IPS-18c (cell line): ENCODE measurements at regions not wholly inside any gene's neighbourhood (a gene's known extent, or its start where the extent isn't known, plus 50 kb on each side); places are given as distances from the start of the nearest gene placed in this dataset.

Source experiments
- H3K4me3 ChIP-seq: 2 replicates; pipeline ENCODE4 v1.7.0; 2013; ENCODE audit warnings: low read depth, mild to moderate bottlenecking, low read length, moderate library complexity; ENCODE audit not compliant: insufficient read depth
- H3K9me3 ChIP-seq: one replicate; pipeline ENCODE4 v1.6.1; 2013; ENCODE audit warnings: mild to moderate bottlenecking, low read length, moderate library complexity; ENCODE audit not compliant: control insufficient read depth, insufficient read depth

- H3K9me3 ChIP-seq, result no peaks in the 10 kb centered on the region
- no peak overlapping the region for H3K4me3 ChIP-seq
Observed at GRCh38 chr2:53437371-53437770, 330.2 kb upstream of the CHAC2 start.

DNA sequence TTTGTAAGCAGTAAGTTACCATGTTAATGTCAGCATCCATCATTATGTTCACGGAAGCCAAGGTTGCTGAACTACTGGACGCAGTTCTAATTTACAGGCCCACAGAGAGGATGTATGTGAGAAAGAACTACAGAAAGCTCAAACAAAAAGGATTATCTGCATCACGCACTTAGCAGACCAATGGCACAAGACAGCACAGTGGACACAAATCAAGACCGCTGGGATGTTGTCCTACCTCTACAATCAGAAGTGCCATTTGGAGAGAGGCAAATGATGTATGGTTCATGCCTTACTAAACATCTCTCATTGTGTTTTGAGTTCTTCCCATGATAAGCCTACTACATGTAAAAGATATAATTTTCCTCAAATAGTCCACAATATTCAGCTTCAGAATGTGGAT lies 330.7 kb upstream of the CHAC2 start:
- H3K4me3 ChIP-seq, result no peak overlapping the region

DNA sequence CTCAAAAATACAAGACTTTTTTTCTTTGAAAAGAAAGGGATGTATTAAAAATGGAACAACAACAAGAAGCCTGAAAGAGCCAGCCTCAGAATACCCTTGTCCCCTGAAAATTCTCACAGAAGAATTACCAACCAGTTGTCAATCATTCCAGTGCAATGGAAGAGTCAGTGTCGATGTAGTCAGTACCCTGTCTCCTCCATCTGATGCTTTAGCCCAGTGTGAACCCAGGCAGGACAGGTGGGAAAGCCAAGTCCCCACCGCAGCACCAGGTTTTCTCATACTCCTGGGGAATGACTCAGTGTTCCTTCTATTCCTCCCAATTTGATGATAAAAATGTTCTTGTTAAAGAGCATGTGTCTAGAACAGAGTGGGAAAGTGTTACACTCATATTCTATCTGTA lies 332.0 kb upstream of the CHAC2 start:
- Histone ChIP-seq H3K9me3 (no peaks in the 10 kb centered on the region), H3K4me3 (no peak overlapping the region)

More for the DNA sequence above, 330.7 kb upstream of the CHAC2 start:
- no peaks in the 10 kb centered on the region for H3K9me3 ChIP-seq

GRCh38 chr2:53434466-53434865 lies 333.1 kb upstream of the CHAC2 start:
- Histone ChIP-seq H3K9me3 (no peaks in the 10 kb centered on the region), H3K4me3 (no peak overlapping the region)

DNA sequence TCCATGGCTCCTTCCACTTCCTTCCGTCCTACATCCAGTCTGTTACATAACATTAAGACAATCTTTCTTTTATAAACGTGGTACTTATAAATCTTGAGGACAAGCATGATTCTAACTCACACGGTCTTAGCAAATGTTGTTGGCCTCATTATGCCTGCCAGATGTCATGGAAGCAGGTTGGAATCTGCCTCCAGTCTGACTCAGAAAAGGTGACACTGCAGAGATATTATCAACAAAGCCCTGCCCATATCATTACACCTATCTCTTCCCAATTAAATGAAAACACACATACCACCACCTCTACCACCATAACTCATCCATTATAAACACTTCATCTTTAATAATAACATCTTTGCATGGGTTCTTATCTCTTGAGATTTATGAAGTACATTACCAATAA lies 334.7 kb upstream of the CHAC2 start:
- H3K9me3 ChIP-seq, result peaks cover 2% of the 10 kb centered on the region
- no peak overlapping the region for H3K4me3 ChIP-seq

GRCh38 chr2:53429901-53430300 lies 337.7 kb upstream of the CHAC2 start:
- Histone ChIP-seq H3K4me3 (no peak overlapping the region), H3K9me3 (peaks cover 2% of the 10 kb centered on the region)

GRCh38 chr2:53424902-53425301 lies 342.7 kb upstream of the CHAC2 start:
- peaks cover 2% of the 10 kb centered on the region for H3K9me3 ChIP-seq
- peak overlapping the region; percentile 15; the same call in 1 of the 2 replicates for H3K4me3 ChIP-seq

DNA sequence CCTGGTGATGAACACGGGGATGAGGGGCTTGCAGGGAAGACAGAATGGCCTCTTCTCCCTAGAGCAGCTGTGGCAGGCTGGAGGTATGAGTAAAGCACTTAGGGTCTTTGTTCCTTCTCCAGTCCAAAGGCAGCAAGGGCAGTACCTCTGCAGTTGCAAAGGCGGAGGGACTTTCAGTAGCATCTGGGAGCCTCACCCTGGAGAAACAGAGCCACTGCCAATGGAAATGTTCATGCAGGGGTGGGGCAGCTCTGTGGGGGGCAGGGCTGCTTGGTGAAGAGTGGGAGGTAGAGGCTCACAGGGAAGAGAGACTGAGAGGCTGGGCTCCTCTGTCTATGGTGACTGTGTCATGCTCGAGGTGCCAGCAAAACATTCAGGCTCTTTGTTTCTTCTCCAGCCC lies 344.1 kb upstream of the CHAC2 start:
- H3K9me3 ChIP-seq, result no peaks in the 10 kb centered on the region
- no peak overlapping the region for H3K4me3 ChIP-seq

GRCh38 chr2:53422979-53423378 lies 344.6 kb upstream of the CHAC2 start:
- no peak overlapping the region for H3K4me3 ChIP-seq
- H3K9me3 ChIP-seq, result no peaks in the 10 kb centered on the region

GRCh38 chr2:53417385-53417784 lies 350.2 kb upstream of the CHAC2 start:
- H3K9me3 ChIP-seq, result no peaks in the 10 kb centered on the region

DNA sequence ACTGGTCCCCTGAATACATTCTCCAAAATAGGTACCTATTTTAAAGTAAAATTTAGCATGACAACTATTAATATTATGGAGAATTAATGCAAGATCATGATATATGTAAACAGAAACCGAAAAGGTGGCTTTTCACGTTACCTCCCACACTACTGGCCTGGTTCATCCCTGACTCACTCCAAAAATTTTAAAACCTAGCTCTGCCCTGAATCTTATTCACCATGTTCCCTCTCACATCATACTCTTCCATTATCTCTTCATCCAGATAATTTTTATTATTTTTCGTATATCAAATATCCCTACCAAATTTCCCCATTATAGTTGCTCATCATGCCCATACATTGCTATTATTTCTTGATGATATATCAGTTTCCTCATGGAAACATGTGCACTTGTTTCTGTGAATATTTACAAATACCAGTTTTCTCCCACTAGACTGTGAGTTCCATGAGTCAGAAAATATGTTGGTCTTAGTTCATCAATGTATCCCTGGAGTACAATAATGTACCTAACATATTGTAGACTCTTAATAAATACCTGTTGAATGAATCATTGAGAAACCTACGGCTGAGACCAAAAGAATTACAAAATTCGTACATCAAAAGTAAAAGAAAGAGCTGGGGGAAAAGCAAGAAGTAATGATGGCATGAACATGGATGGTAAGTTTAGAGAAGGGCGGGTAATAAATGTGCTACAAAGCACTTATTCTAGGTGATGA lies 360.1 kb upstream of the CHAC2 start:
- H3K9me3 ChIP-seq, result no peaks in the 10 kb centered on the region
- H3K4me3 ChIP-seq, result no peak overlapping the region

More at GRCh38 chr2:53417385-53417784, 350.2 kb upstream of the CHAC2 start:
- H3K4me3 ChIP-seq, result no peak overlapping the region

GRCh38 chr2:53403792-53404413 lies 363.7 kb upstream of the CHAC2 start:
- H3K9me3 ChIP-seq, result no peaks in the 10 kb centered on the region
- no peak overlapping the region for H3K4me3 ChIP-seq

GRCh38 chr2:53397085-53397484 lies 370.5 kb upstream of the CHAC2 start:
- Histone ChIP-seq H3K4me3 (no peak overlapping the region), H3K9me3 (no peaks in the 10 kb centered on the region)

GRCh38 chr2:53381271-53381670 lies 386.3 kb upstream of the CHAC2 start:
- no peak overlapping the region for H3K4me3 ChIP-seq

DNA sequence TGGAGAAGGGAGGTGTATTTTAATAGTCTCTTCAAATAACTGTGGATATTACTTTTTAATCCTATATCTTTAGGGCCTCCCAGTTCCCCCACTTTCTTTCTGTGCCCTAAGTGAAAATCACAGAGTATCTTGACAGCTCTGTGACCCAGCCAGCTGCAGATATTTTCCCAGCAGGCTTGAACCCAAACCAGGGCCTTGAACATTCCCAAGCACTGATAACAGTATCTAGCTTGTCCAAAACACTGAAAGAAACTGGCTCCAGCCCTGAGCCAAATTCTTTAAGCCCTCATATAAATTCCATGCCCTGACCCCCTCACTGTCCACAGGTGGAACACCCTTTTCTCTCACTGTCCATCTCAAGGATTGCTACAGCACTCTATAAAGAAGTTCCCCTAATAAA lies 388.1 kb upstream of the CHAC2 start:
- no peak overlapping the region for H3K4me3 ChIP-seq
- H3K9me3 ChIP-seq, result no peaks in the 10 kb centered on the region

More at GRCh38 chr2:53381271-53381670, 386.3 kb upstream of the CHAC2 start:
- H3K9me3 ChIP-seq, result no peaks in the 10 kb centered on the region

- no peak overlapping the region for H3K4me3 ChIP-seq
- no peaks in the 10 kb centered on the region for H3K9me3 ChIP-seq
Observed at GRCh38 chr2:53378791-53379190, 388.8 kb upstream of the CHAC2 start.

- Histone ChIP-seq H3K4me3 (no peak overlapping the region), H3K9me3 (no peaks in the 10 kb centered on the region)
Observed at GRCh38 chr2:53373126-53373525, 394.5 kb upstream of the CHAC2 start.

DNA sequence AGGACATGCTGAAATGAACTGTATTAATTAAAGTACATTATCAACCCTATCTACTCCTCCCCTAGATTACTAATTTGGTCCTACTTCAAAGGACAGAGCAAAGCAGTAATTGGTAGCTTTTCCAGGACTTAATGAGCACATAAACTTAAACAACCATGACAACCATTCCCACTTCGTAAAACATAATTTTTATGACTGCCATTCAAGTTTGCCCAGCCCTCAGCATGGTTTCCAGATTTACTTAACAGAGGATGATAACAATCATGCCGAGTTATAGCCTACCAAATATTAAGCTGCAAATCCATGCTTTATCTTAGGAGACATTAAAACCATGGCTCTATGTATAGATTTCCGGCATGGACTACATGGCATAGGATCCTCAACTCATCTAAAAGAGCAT lies 401.1 kb upstream of the CHAC2 start:
- Histone ChIP-seq H3K4me3 (no peak overlapping the region), H3K9me3 (no peaks in the 10 kb centered on the region)

DNA sequence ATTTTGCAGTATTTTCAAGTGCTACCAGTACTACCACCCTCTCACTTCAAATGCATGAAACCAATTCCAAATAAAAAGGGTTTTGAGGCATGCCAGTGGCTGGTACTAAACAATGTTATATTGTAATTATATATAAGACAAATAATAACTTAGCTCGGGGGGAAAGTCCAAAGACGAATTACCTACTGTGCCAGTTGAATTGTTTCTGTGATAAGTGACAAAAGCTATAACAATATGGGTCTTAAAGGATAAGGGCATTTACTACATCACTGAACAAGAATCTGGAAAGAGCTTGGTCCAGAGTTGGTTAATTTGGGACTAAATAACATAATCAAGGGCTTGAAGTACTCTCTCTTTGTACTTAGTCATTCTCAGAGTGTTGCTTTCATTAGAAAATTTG lies 404.7 kb upstream of the CHAC2 start:
- H3K9me3 ChIP-seq, result no peaks in the 10 kb centered on the region
- H3K4me3 ChIP-seq, result no peak overlapping the region
